ENCODE measurements at regions not wholly inside any gene's neighbourhood (a gene's known extent, or its start where the extent isn't known, plus 50 kb on each side); places are given as distances from the start of the nearest gene placed in this dataset.
"Not testable (repeated sequence)": the region's sequence is repeated elsewhere in the genome, so short reads cannot be mapped to it uniquely, and the experiment has no call there.

DNA sequence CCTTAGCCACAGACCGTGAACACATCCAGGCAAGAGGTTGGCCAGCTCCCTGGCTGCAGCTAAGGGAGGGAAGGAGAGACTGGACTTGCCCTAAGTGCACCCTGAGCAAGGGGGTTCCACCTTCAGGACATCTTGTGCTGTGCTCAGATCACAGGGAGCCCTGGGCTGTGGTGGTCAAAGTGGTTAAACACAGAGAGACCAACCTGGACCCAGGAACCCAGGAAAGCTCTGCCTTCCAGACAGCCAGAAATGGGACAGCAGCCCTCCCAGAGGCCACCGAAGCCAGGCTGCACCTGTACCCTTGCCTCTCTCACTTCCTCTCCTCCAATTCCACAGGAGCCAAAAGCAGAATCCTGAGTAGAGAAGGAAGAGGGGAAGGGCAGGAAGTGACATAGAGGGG is 105.2 kb upstream of the TMEM45B start:
- Histone ChIP-seq H3K4me3 (ENCODE audit: low read length in 2 of 2) (no peak overlapping the region), H3K4me1 (ENCODE audit: control insufficient read depth in 2 of 2, insufficient read depth in 2 of 2, low read length in 2 of 2) (no peaks in the 10 kb centered on the region), H3K27me3 (ENCODE audit: control insufficient read depth in 2 of 2, insufficient read depth in 1 of 2, low read length in 1 of 2) (no peaks in the 10 kb centered on the region), H3K36me3 (ENCODE audit: control insufficient read depth in 2 of 2, insufficient read depth in 2 of 2, low read length in 1 of 2) (no peaks in the 10 kb centered on the region), H3K27ac (ENCODE audit: low read depth in 1 of 2, low read length in 1 of 2) (no peak overlapping the region), H3K9me3 (ENCODE audit: control insufficient read depth in 2 of 2, insufficient read depth in 1 of 2, low read length in 1 of 2) (no peaks in the 10 kb centered on the region)
- 85% methylated on average over 2 of the region's 2 CpGs for WGBS
- no peak for DNase-seq (ENCODE audit: low read depth in 6 of 9, low spot score in 9 of 9)

DNA sequence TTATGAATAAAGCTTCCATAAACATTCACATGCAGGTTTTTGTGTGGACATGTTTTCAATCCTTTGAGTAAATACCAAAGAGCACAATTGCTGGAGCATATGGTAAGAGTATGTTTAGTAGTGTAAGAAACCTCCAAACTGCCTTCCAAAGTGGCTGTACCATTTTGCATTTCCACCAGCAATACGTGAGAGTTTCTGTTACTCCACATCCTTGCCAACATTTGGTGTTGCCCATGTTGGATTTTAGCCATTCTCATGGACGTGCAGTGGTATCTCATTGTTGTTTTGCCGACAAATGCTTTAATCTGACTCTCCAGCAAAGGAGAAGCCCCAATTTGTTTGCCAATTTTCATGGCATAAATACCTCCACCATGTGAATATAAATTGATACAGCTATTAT is 103.9 kb upstream of the TMEM45B start:
- Histone ChIP-seq H3K36me3 (ENCODE audit: control insufficient read depth in 2 of 2, insufficient read depth in 2 of 2, low read length in 1 of 2) (no peaks in the 10 kb centered on the region), H3K9me3 (ENCODE audit: control insufficient read depth in 2 of 2, insufficient read depth in 1 of 2, low read length in 1 of 2) (no peaks in the 10 kb centered on the region), H3K4me3 (ENCODE audit: low read length in 2 of 2) (no peak overlapping the region), H3K27me3 (ENCODE audit: control insufficient read depth in 2 of 2, insufficient read depth in 1 of 2, low read length in 1 of 2) (no peaks in the 10 kb centered on the region), H3K27ac (ENCODE audit: low read depth in 1 of 2, low read length in 1 of 2) (no peak overlapping the region), H3K4me1 (ENCODE audit: control insufficient read depth in 2 of 2, insufficient read depth in 2 of 2, low read length in 2 of 2) (no peaks in the 10 kb centered on the region)
- no peak for DNase-seq (ENCODE audit: low read depth in 6 of 9, low spot score in 9 of 9)
- WGBS: 85% methylated on average over 3 of the region's 3 CpGs

DNA sequence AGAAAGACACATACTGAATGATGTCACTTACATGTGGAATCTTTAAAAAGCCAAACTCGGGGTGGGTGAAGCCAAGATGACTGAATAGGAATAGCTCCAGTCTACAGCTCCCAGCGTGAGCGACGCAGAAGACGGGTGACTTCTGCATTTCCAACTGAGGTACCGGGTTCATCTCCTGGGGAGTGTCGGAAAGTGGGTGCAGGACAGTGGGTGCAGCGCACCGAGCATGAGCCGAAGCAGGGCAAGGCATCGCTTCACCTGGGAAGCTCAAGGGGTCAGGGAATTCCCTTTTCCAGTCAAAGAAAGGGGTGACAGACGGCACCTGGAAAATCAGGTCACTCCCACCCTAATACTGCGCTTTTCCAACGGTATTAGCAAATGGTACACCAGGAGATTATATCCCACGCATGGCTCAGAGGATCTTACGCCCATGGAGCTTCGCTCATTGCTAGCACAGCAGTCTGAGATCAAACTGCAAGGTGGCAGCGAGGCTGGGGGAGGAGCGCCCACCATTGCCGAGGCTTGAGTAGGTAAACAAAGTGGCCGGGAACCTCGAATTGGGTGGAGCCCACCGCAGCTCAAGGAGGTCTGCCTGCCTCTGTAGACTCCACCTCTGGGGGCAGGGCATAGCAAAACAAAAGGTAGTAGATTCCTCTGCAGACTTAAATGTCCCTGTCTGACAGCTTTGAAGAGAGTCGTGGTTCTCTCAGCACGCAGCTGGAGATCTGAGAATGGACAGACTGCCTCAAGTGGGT is 103.0 kb upstream of the TMEM45B start:
- not testable (repeated sequence) for H3K27me3 ChIP-seq (ENCODE audit: control insufficient read depth in 2 of 2, insufficient read depth in 1 of 2, low read length in 1 of 2); H3K27ac ChIP-seq (ENCODE audit: low read depth in 1 of 2, low read length in 1 of 2); H3K4me1 ChIP-seq (ENCODE audit: control insufficient read depth in 2 of 2, insufficient read depth in 2 of 2, low read length in 2 of 2); H3K4me3 ChIP-seq (ENCODE audit: low read length in 2 of 2); H3K9me3 ChIP-seq (ENCODE audit: control insufficient read depth in 2 of 2, insufficient read depth in 1 of 2, low read length in 1 of 2); DNase-seq (ENCODE audit: low read depth in 6 of 9, low spot score in 9 of 9); H3K36me3 ChIP-seq (ENCODE audit: control insufficient read depth in 2 of 2, insufficient read depth in 2 of 2, low read length in 1 of 2)
- WGBS: 96% methylated on average over 25 of the region's 25 CpGs

DNA sequence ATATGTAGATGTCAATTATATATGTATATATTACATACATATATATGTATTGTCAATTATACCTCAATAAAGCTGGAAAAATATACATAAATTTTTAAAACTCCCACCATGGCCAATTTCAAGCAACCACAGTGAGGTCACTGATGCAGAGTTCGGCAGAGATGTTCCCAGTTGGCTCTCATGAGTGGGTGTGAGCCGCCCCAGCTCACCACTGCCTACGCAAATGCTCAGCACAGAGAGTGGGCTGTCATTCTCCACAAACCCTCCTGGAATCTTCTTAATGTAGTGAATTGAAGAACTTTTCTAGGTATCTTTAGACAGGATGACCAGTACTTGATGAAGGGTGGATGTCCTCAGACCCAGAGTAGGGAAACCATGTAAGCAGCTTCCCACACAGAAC is 96.6 kb upstream of the TMEM45B start:
- Histone ChIP-seq H3K9me3 (ENCODE audit: control insufficient read depth in 2 of 2, insufficient read depth in 1 of 2, low read length in 1 of 2) (no peaks in the 10 kb centered on the region), H3K27me3 (ENCODE audit: control insufficient read depth in 2 of 2, insufficient read depth in 1 of 2, low read length in 1 of 2) (no peaks in the 10 kb centered on the region), H3K4me3 (ENCODE audit: low read length in 2 of 2) (no peak overlapping the region), H3K4me1 (ENCODE audit: control insufficient read depth in 2 of 2, insufficient read depth in 2 of 2, low read length in 2 of 2) (no peaks in the 10 kb centered on the region), H3K27ac (ENCODE audit: low read depth in 1 of 2, low read length in 1 of 2) (no peak overlapping the region), H3K36me3 (ENCODE audit: control insufficient read depth in 2 of 2, insufficient read depth in 2 of 2, low read length in 1 of 2) (no peaks in the 10 kb centered on the region)
- 97% methylated on average over 3 of the region's 3 CpGs for WGBS
- no peak for DNase-seq (ENCODE audit: low read depth in 6 of 9, low spot score in 9 of 9)

DNA sequence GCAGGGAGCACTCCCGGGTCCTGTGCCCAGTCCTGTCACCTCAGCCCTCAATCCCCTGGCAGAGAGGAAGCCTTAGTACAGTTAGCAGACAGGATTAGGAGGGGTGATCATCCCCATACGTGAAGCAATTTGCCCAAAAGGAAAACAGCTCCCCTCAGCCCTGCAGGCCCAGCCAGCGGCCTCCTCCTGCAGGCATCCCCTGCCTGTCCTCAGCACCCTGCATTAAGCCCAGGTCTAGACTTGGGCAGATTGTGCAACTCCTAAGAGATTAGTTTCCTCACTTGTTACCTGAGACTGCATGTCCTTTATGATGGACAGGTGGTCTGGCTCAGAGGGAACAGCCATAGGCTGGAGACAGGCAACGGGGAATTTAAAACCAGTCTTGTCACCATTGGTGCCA is 95.5 kb upstream of the TMEM45B start:
- no peak overlapping the region for H3K4me3 ChIP-seq (ENCODE audit: low read length in 2 of 2)
- no peaks in the 10 kb centered on the region for H3K9me3 ChIP-seq (ENCODE audit: control insufficient read depth in 2 of 2, insufficient read depth in 1 of 2, low read length in 1 of 2)
- H3K27me3 ChIP-seq (ENCODE audit: control insufficient read depth in 2 of 2, insufficient read depth in 1 of 2, low read length in 1 of 2): no peaks in the 10 kb centered on the region
- H3K27ac ChIP-seq (ENCODE audit: low read depth in 1 of 2, low read length in 1 of 2): no peak overlapping the region
- peak in 1 of 9 donors; percentile 4 for DNase-seq (ENCODE audit: low read depth in 6 of 9, low spot score in 9 of 9)
- H3K36me3 ChIP-seq (ENCODE audit: control insufficient read depth in 2 of 2, insufficient read depth in 2 of 2, low read length in 1 of 2): no peaks in the 10 kb centered on the region
- WGBS: 80% methylated on average over 4 of the region's 4 CpGs
- H3K4me1 ChIP-seq (ENCODE audit: control insufficient read depth in 2 of 2, insufficient read depth in 2 of 2, low read length in 2 of 2): no peaks in the 10 kb centered on the region

DNA sequence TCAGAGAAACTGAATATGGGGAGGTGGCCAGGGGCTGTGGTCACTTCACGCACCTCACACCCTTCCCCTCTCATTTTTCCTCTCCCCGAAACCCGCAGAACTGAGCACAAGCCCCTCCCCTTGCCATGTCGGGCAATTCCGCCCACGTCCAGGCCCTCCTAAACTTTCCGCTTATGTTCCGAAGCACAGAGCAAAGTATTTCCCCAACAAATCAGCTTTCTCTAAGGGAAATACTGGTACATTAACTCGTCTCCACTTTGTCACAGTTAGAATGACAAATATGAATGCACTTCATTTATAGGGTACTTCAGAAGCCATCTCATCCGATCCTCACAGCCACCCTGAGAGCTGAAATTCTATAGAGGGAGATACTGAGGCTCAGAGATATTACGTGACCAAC is 94.7 kb upstream of the TMEM45B start:
- no peak overlapping the region for H3K27ac ChIP-seq (ENCODE audit: low read depth in 1 of 2, low read length in 1 of 2)
- H3K36me3 ChIP-seq (ENCODE audit: control insufficient read depth in 2 of 2, insufficient read depth in 2 of 2, low read length in 1 of 2): no peaks in the 10 kb centered on the region
- H3K9me3 ChIP-seq (ENCODE audit: control insufficient read depth in 2 of 2, insufficient read depth in 1 of 2, low read length in 1 of 2): no peaks in the 10 kb centered on the region
- H3K27me3 ChIP-seq (ENCODE audit: control insufficient read depth in 2 of 2, insufficient read depth in 1 of 2, low read length in 1 of 2): no peaks in the 10 kb centered on the region
- WGBS: 93% methylated on average over 11 of the region's 11 CpGs
- no peak overlapping the region for H3K4me3 ChIP-seq (ENCODE audit: low read length in 2 of 2)
- H3K4me1 ChIP-seq (ENCODE audit: control insufficient read depth in 2 of 2, insufficient read depth in 2 of 2, low read length in 2 of 2): no peaks in the 10 kb centered on the region
- no peak for DNase-seq (ENCODE audit: low read depth in 6 of 9, low spot score in 9 of 9)

DNA sequence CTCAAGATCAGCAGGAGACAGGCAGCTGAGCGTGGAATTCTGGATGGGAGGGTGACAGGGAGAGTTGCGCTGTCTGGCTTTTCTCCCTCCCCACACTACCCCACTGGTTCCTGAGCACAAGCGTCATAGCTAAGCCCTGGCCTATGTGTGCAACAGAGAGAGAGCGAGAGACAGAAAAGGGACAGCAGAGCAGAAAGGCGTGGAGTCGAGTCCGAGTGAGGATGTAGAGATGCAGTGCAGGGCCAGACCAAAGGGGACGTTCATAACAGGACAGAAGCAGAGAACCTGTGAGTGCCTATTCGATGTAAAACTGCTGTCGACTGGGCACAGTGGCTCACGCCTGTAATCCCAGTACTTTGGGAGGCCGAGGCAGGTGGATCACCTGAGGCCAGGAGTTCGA is 94.0 kb upstream of the TMEM45B start:
- 86% methylated on average over 13 of the region's 13 CpGs for WGBS
- H3K4me1 ChIP-seq (ENCODE audit: control insufficient read depth in 2 of 2, insufficient read depth in 2 of 2, low read length in 2 of 2): no peaks in the 10 kb centered on the region
- H3K4me3 ChIP-seq (ENCODE audit: low read length in 2 of 2): no peak overlapping the region
- DNase-seq (ENCODE audit: low read depth in 6 of 9, low spot score in 9 of 9): no peak
- no peak overlapping the region for H3K27ac ChIP-seq (ENCODE audit: low read depth in 1 of 2, low read length in 1 of 2)
- H3K27me3 ChIP-seq (ENCODE audit: control insufficient read depth in 2 of 2, insufficient read depth in 1 of 2, low read length in 1 of 2): no peaks in the 10 kb centered on the region
- H3K36me3 ChIP-seq (ENCODE audit: control insufficient read depth in 2 of 2, insufficient read depth in 2 of 2, low read length in 1 of 2): no peaks in the 10 kb centered on the region
- no peaks in the 10 kb centered on the region for H3K9me3 ChIP-seq (ENCODE audit: control insufficient read depth in 2 of 2, insufficient read depth in 1 of 2, low read length in 1 of 2)

DNA sequence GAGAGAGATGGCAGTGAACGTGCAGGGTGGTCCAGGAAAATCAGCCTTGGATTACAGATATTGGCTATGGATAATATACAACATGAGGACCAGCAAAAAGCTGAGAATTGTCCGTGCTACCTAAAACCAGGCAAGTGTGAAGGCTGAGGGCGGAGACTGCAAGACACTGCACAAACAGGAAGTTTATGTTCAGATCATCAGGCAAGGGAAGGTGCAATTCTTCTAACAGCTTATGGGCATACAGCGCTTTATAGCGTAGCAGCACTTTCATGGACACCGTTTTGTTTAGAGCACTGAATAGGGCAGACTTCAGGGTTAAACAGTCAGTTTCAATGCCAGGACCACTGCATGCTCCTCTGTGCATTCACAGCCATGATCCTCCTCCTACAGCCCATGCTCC is 93.1 kb upstream of the TMEM45B start:
- no peaks in the 10 kb centered on the region for H3K36me3 ChIP-seq (ENCODE audit: control insufficient read depth in 2 of 2, insufficient read depth in 2 of 2, low read length in 1 of 2)

DNA sequence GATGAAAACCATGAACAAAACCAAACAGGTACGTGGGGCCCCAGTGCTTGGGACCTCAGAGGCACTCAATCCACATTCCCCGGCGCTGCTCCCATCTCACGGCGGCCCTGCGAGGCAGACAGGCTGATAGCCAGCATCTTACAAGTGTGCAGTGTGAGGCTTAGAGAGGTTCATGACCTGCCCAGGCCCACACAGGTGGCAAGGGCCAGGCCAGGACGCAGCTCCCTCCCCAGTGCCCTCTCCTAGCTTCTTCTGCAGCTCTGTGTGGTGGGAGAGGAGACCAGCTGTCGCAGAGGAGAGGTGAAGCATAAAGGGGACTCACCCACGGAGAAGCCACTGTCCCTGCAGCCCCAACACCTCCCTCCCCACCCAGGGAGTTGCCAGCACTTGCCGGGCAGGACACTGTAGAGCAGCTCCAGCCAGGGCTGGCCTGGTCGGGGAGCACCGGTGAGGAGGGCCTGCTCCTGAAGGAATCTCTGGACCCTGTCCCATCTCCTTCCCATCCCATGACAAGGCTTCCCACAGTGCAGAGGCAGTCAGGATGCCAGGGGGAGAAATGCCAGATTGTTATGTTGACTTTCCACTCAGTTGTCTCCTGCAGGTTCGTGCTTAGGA is 92.4 kb upstream of the TMEM45B start:
- Histone ChIP-seq H3K27me3 (ENCODE audit: control insufficient read depth in 2 of 2, insufficient read depth in 1 of 2, low read length in 1 of 2) (no peaks in the 10 kb centered on the region), H3K27ac (ENCODE audit: low read depth in 1 of 2, low read length in 1 of 2) (no peak overlapping the region), H3K36me3 (ENCODE audit: control insufficient read depth in 2 of 2, insufficient read depth in 2 of 2, low read length in 1 of 2) (no peaks in the 10 kb centered on the region), H3K4me3 (ENCODE audit: low read length in 2 of 2) (no peak overlapping the region), H3K9me3 (ENCODE audit: control insufficient read depth in 2 of 2, insufficient read depth in 1 of 2, low read length in 1 of 2) (no peaks in the 10 kb centered on the region), H3K4me1 (ENCODE audit: control insufficient read depth in 2 of 2, insufficient read depth in 2 of 2, low read length in 2 of 2) (no peaks in the 10 kb centered on the region)
- 86% methylated on average over 13 of the region's 13 CpGs for WGBS
- DNase-seq (ENCODE audit: low read depth in 6 of 9, low spot score in 9 of 9): no peak

More for the DNA sequence above, 93.1 kb upstream of the TMEM45B start:
- 87% methylated on average over 6 of the region's 6 CpGs for WGBS
- Histone ChIP-seq H3K4me1 (ENCODE audit: control insufficient read depth in 2 of 2, insufficient read depth in 2 of 2, low read length in 2 of 2) (no peaks in the 10 kb centered on the region), H3K27ac (ENCODE audit: low read depth in 1 of 2, low read length in 1 of 2) (no peak overlapping the region), H3K9me3 (ENCODE audit: control insufficient read depth in 2 of 2, insufficient read depth in 1 of 2, low read length in 1 of 2) (no peaks in the 10 kb centered on the region), H3K27me3 (ENCODE audit: control insufficient read depth in 2 of 2, insufficient read depth in 1 of 2, low read length in 1 of 2) (no peaks in the 10 kb centered on the region), H3K4me3 (ENCODE audit: low read length in 2 of 2) (no peak overlapping the region)
- no peak for DNase-seq (ENCODE audit: low read depth in 6 of 9, low spot score in 9 of 9)

All from thymus (tissue), 11 donors.